WTC11 (cell line): ENCODE measurements at regions not wholly inside any gene's neighbourhood (a gene's known extent, or its start where the extent isn't known, plus 50 kb on each side); places are given as distances from the start of the nearest gene placed in this dataset.

ENCODE experiments used
- ATAC-seq: fragments of 200-7000 bp; cut with Tn5 transposase; 2 replicates; pipeline ENCODE4 v1.10.0; 2021; ENCODE audit warnings: mild to moderate bottlenecking, moderate library complexity
- CTCF ChIA-PET: fragments of 300-600 bp; sonication (Branson Sonifier 250); formaldehyde crosslinking; loops from one replicate; lab custom pipeline; 2021; ENCODE audit warnings: antibody characterized with exemption; lab: Charles Lee
- POLR2A ChIA-PET: fragments of 350-600 bp; sonication (Branson Sonifier 250); formaldehyde crosslinking; loops from one replicate; lab custom pipeline; 2021; ENCODE audit warnings: antibody characterized with exemption; lab: Charles Lee
- DNase-seq: peaks from one replicate; pipeline ENCODE4 v3.0.0; 2021; ENCODE audit warnings: low spot score
- H3K27ac Mint-ChIP-seq: 2 replicates; pipeline ENCODE4 v1.8.0; 2021; ENCODE audit warnings: mixed read lengths
- H3K27me3 Mint-ChIP-seq: 2 replicates; pipeline ENCODE4 v1.8.0; 2021; ENCODE audit warnings: low read depth, mild to moderate bottlenecking, moderate library complexity, mixed read lengths
- H3K36me3 Mint-ChIP-seq: 2 replicates; pipeline ENCODE4 v1.8.0; 2021; ENCODE audit warnings: mixed read lengths
- H3K4me1 Mint-ChIP-seq: 2 replicates; pipeline ENCODE4 v1.8.0; 2022; ENCODE audit warnings: mixed read lengths
- H3K4me3 Mint-ChIP-seq: 2 replicates; pipeline ENCODE4 v1.8.0; 2021; ENCODE audit warnings: mild to moderate bottlenecking, moderate library complexity, mixed read lengths
- H3K9me3 Mint-ChIP-seq: 2 replicates; pipeline ENCODE4 v1.8.0; 2021; ENCODE audit warnings: mixed read lengths
- IRF2 ChIP-seq: sonication (generic); formaldehyde crosslinking; IDR thresholded peaks from 2 replicates; pipeline ENCODE4 v1.8.0; 2022; ENCODE audit warnings: low read depth, missing genetic modification reagents, borderline replicate concordance
- PRRX2 ChIP-seq: fragments of 250-450 bp; sonication (Bioruptor Pico); IDR thresholded peaks from 2 replicates; pipeline ENCODE4 v1.8.0; 2021; ENCODE audit warnings: mild to moderate bottlenecking
- TEAD4 ChIP-seq: sonication (generic); formaldehyde crosslinking; IDR thresholded peaks from 2 replicates; pipeline ENCODE4 v1.8.0; 2022; ENCODE audit warnings: mild to moderate bottlenecking, missing genetic modification reagents
- ZBTB21 ChIP-seq: sonication (generic); formaldehyde crosslinking; IDR thresholded peaks from 2 replicates; pipeline ENCODE4 v1.8.1; 2023; ENCODE audit warnings: mild to moderate bottlenecking, missing genetic modification reagents, borderline replicate concordance
- ZNF263 ChIP-seq: sonication (generic); formaldehyde crosslinking; IDR thresholded peaks from 2 replicates; pipeline ENCODE4 v1.8.1; 2022; ENCODE audit warnings: low read depth, mild to moderate bottlenecking, moderate library complexity, missing genetic modification reagents
- ZNF317 ChIP-seq: sonication (generic); formaldehyde crosslinking; IDR thresholded peaks from 2 replicates; pipeline ENCODE4 v1.8.1; 2023; ENCODE audit warnings: low read depth, mild to moderate bottlenecking, moderate library complexity, missing genetic modification reagents, borderline replicate concordance
- TF ChIP-seq, protein P1 (sequence below): sonication (generic); formaldehyde crosslinking; IDR thresholded peaks from 2 replicates; pipeline ENCODE4 v1.8.0; 2023; ENCODE audit warnings: missing genetic modification reagents
- TF ChIP-seq, protein P2 (sequence below): fragments of 250-450 bp; sonication (Bioruptor Pico); IDR thresholded peaks from 2 replicates; pipeline ENCODE4 v1.8.0; 2021; ENCODE audit warnings: mild to moderate bottlenecking
- TF ChIP-seq, protein P3 (sequence below): fragments of 250-450 bp; sonication (Bioruptor Pico); IDR thresholded peaks from 2 replicates; pipeline ENCODE4 v1.9.0; 2021; ENCODE audit warnings: moderate library complexity, mild to moderate bottlenecking, inconsistent platforms, borderline replicate concordance
- TF ChIP-seq, protein P4 (sequence below): sonication (generic); formaldehyde crosslinking; IDR thresholded peaks from 2 replicates; pipeline ENCODE4 v1.8.1; 2023; ENCODE audit warnings: mild to moderate bottlenecking, missing genetic modification reagents
- TF ChIP-seq, protein P5 (sequence below): sonication (generic); formaldehyde crosslinking; IDR thresholded peaks from 2 replicates; pipeline ENCODE4 v1.8.0; 2023; ENCODE audit warnings: mild to moderate bottlenecking, missing genetic modification reagents
- TF ChIP-seq, protein P6 (sequence below): sonication (generic); formaldehyde crosslinking; IDR thresholded peaks from 2 replicates; pipeline ENCODE4 v1.8.1; 2022; ENCODE audit warnings: missing genetic modification reagents, borderline replicate concordance
- TF ChIP-seq, protein P7 (sequence below): fragments of 250-450 bp; sonication (Bioruptor Pico); IDR thresholded peaks from 2 replicates; pipeline ENCODE4 v1.9.0; 2021; ENCODE audit warnings: mild to moderate bottlenecking
- TF ChIP-seq, protein P8 (sequence below): sonication (generic); formaldehyde crosslinking; conservative IDR thresholded peaks from 2 replicates; pipeline ENCODE4 v1.8.1; 2022; ENCODE audit warnings: mild to moderate bottlenecking, missing genetic modification reagents
- TF ChIP-seq, protein P9 (sequence below): sonication (generic); formaldehyde crosslinking; IDR thresholded peaks from 2 replicates; pipeline ENCODE4 v1.8.1; 2023; ENCODE audit warnings: mild to moderate bottlenecking, missing genetic modification reagents, moderate library complexity

DNA sequence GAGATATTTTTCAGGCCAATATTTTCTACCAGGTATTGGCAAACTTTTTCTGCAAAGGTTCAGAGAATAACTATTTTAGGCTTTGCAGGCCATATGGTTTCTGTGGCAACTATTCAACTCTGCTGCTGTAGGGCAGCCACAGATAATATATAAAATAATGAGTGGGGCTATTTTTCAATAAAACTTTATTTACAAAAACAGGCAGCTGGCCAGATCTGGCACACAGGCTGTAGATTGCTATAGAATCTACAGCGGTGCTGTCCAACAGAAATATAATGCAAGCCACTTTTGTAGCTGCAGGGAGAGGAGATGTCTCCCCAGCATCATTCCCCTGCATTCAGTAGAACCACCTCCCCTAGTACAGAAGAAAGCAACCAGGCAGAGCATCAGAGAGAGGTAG lies 97.6 kb upstream of the BCOR start (continued):
- no peak for TF ChIP-seq ZNF263 (CRISPR knock-in tag)

DNA sequence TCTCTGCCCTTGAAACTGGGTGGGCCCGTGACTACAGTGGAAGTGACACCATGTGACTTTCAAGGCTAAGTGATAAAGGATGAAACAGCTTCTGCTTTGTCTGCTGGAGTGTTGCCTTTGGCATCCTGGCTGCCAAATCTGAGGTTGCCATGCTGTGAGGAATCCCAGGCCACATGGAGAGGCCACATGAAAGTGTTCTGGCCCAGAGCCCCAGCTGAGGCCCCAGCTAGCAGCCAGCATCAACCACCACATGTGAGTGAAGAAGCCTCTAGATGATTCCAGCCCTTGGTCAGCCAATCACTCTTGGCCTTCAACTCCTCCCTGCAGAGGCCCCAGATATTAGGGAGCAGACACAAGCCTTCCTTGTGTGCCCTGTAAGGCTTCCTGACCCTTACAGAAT lies 94.4 kb upstream of the BCOR start:
- no peak overlapping the region for H3K4me3 Mint-ChIP-seq
- no peak for ATAC-seq

DNA sequence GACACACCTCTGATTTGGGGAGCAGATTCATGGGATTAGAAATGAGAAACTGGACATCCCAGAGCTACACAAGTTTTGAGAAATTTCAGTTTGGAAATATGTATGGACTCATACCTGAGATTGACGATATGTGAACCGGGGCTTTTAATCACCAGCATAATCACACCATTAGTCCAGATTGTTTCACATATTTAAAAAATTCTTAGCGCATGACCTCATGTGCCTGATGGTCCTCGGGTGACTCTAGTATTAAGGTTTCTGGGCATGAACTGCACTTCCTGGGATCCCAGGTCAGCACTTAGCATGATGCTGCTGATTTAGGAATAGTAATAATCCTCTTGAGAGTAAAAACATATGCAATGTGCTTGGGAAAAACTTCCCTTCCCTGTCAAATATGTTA lies 91.9 kb upstream of the BCOR start:
- DNase-seq, result no peak
- ChIA-PET POLR2A (no interaction called here), CTCF (no interaction called here)
- peaks cover 7% of the 10 kb centered on the region for H3K27me3 Mint-ChIP-seq
- ATAC-seq, result no peak
- no peak overlapping the region for H3K4me3 Mint-ChIP-seq
- H3K4me1 Mint-ChIP-seq, result peaks cover 12% of the 10 kb centered on the region
- TF ChIP-seq, protein P1, sequence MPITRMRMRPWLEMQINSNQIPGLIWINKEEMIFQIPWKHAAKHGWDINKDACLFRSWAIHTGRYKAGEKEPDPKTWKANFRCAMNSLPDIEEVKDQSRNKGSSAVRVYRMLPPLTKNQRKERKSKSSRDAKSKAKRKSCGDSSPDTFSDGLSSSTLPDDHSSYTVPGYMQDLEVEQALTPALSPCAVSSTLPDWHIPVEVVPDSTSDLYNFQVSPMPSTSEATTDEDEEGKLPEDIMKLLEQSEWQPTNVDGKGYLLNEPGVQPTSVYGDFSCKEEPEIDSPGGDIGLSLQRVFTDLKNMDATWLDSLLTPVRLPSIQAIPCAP (CRISPR knock-in tag), result no peak
- no peak for TF ChIP-seq PRRX2 (CRISPR knock-in tag)
- H3K27ac Mint-ChIP-seq, result no peak overlapping the region
- peaks cover 11% of the 10 kb centered on the region for H3K9me3 Mint-ChIP-seq
- peaks cover 13% of the 10 kb centered on the region for H3K36me3 Mint-ChIP-seq

More for the DNA sequence above, 94.4 kb upstream of the BCOR start:
- TF ChIP-seq ZBTB21 (CRISPR knock-in tag) (no peak), IRF2 (no peak)
- TF ChIP-seq, protein P2, sequence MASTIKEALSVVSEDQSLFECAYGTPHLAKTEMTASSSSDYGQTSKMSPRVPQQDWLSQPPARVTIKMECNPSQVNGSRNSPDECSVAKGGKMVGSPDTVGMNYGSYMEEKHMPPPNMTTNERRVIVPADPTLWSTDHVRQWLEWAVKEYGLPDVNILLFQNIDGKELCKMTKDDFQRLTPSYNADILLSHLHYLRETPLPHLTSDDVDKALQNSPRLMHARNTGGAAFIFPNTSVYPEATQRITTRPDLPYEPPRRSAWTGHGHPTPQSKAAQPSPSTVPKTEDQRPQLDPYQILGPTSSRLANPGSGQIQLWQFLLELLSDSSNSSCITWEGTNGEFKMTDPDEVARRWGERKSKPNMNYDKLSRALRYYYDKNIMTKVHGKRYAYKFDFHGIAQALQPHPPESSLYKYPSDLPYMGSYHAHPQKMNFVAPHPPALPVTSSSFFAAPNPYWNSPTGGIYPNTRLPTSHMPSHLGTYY (CRISPR knock-in tag), result no peak
- TF ChIP-seq, protein P3, sequence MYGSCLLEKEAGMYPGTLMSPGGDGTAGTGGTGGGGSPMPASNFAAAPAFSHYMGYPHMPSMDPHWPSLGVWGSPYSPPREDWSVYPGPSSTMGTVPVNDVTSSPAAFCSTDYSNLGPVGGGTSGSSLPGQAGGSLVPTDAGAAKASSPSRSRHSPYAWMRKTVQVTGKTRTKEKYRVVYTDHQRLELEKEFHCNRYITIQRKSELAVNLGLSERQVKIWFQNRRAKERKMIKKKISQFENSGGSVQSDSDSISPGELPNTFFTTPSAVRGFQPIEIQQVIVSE (CRISPR knock-in tag), result no peak
- TF ChIP-seq, protein P4, sequence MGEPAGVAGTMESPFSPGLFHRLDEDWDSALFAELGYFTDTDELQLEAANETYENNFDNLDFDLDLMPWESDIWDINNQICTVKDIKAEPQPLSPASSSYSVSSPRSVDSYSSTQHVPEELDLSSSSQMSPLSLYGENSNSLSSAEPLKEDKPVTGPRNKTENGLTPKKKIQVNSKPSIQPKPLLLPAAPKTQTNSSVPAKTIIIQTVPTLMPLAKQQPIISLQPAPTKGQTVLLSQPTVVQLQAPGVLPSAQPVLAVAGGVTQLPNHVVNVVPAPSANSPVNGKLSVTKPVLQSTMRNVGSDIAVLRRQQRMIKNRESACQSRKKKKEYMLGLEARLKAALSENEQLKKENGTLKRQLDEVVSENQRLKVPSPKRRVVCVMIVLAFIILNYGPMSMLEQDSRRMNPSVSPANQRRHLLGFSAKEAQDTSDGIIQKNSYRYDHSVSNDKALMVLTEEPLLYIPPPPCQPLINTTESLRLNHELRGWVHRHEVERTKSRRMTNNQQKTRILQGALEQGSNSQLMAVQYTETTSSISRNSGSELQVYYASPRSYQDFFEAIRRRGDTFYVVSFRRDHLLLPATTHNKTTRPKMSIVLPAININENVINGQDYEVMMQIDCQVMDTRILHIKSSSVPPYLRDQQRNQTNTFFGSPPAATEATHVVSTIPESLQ, result no peak
- TF ChIP-seq, protein P5, sequence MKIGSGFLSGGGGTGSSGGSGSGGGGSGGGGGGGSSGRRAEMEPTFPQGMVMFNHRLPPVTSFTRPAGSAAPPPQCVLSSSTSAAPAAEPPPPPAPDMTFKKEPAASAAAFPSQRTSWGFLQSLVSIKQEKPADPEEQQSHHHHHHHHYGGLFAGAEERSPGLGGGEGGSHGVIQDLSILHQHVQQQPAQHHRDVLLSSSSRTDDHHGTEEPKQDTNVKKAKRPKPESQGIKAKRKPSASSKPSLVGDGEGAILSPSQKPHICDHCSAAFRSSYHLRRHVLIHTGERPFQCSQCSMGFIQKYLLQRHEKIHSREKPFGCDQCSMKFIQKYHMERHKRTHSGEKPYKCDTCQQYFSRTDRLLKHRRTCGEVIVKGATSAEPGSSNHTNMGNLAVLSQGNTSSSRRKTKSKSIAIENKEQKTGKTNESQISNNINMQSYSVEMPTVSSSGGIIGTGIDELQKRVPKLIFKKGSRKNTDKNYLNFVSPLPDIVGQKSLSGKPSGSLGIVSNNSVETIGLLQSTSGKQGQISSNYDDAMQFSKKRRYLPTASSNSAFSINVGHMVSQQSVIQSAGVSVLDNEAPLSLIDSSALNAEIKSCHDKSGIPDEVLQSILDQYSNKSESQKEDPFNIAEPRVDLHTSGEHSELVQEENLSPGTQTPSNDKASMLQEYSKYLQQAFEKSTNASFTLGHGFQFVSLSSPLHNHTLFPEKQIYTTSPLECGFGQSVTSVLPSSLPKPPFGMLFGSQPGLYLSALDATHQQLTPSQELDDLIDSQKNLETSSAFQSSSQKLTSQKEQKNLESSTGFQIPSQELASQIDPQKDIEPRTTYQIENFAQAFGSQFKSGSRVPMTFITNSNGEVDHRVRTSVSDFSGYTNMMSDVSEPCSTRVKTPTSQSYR, result no peak
- H3K9me3 Mint-ChIP-seq, result no peaks in the 10 kb centered on the region
- H3K4me1 Mint-ChIP-seq, result peaks cover 12% of the 10 kb centered on the region
- H3K36me3 Mint-ChIP-seq, result no peaks in the 10 kb centered on the region
- H3K27ac Mint-ChIP-seq, result no peak overlapping the region
- no peak for DNase-seq
- ChIA-PET CTCF (no interaction called here), POLR2A (no interaction called here)
- H3K27me3 Mint-ChIP-seq, result no peaks in the 10 kb centered on the region

DNA sequence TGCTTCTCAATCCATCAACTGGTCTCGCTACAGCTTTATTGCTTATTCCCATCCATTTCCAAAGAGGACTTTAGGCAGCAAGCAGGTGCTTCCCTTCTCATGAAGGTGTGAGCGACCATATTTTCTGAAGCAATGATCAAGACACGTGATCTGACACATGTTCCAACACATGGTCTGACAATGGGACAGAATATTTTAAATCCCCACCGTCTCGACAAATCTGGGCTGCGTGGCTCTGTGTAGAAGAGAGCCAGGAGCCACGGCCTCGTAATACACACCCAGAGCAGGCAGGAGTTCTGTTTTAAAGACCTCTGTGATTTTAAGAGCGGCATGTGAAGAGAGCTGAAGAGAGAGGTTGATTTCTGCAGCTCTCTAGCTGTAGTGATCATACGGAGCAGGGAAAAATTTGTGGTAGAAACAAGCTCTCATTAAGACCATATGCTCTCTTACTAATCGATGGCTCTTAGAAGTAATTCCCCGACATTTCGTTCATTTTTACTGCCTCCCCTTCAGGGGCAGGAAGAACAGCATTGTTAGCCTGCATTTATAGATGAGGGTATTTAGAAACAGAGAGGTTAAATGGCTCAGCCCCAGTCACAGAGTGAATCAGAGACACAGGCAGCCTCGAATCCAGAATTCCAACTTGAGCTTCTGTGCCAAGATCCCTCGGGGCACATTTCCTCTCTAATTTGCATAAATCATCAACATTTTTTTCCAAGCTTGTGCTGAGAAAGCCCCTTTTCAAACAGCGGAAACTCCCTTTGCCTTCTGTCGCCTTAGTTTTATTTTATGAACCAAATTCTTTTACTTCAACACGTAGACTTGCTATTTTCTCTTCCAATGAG lies 91.0 kb upstream of the BCOR start:
- POLR2A ChIA-PET, result no interaction called here
- no peak overlapping the region for H3K27ac Mint-ChIP-seq
- no peak for DNase-seq
- CTCF ChIA-PET, result no interaction called here
- H3K4me3 Mint-ChIP-seq, result no peak overlapping the region
- H3K27me3 Mint-ChIP-seq, result peaks cover 7% of the 10 kb centered on the region
- peaks cover 13% of the 10 kb centered on the region for H3K36me3 Mint-ChIP-seq
- TF ChIP-seq, protein P6, sequence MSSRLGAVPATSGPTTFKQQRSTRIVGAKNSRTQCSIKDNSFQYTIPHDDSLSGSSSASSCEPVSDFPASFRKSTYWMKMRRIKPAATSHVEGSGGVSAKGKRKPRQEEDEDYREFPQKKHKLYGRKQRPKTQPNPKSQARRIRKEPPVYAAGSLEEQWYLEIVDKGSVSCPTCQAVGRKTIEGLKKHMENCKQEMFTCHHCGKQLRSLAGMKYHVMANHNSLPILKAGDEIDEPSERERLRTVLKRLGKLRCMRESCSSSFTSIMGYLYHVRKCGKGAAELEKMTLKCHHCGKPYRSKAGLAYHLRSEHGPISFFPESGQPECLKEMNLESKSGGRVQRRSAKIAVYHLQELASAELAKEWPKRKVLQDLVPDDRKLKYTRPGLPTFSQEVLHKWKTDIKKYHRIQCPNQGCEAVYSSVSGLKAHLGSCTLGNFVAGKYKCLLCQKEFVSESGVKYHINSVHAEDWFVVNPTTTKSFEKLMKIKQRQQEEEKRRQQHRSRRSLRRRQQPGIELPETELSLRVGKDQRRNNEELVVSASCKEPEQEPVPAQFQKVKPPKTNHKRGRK (CRISPR knock-in tag), result no peak
- TF ChIP-seq, protein P7, sequence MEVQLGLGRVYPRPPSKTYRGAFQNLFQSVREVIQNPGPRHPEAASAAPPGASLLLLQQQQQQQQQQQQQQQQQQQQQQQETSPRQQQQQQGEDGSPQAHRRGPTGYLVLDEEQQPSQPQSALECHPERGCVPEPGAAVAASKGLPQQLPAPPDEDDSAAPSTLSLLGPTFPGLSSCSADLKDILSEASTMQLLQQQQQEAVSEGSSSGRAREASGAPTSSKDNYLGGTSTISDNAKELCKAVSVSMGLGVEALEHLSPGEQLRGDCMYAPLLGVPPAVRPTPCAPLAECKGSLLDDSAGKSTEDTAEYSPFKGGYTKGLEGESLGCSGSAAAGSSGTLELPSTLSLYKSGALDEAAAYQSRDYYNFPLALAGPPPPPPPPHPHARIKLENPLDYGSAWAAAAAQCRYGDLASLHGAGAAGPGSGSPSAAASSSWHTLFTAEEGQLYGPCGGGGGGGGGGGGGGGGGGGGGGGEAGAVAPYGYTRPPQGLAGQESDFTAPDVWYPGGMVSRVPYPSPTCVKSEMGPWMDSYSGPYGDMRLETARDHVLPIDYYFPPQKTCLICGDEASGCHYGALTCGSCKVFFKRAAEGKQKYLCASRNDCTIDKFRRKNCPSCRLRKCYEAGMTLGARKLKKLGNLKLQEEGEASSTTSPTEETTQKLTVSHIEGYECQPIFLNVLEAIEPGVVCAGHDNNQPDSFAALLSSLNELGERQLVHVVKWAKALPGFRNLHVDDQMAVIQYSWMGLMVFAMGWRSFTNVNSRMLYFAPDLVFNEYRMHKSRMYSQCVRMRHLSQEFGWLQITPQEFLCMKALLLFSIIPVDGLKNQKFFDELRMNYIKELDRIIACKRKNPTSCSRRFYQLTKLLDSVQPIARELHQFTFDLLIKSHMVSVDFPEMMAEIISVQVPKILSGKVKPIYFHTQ (CRISPR knock-in tag), result no peak
- TF ChIP-seq TEAD4 (CRISPR knock-in tag) (no peak), ZNF317 (CRISPR knock-in tag) (no peak)
- TF ChIP-seq, protein P8, sequence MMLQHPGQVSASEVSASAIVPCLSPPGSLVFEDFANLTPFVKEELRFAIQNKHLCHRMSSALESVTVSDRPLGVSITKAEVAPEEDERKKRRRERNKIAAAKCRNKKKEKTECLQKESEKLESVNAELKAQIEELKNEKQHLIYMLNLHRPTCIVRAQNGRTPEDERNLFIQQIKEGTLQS (CRISPR knock-in tag), result no peak
- TF ChIP-seq, protein P9, sequence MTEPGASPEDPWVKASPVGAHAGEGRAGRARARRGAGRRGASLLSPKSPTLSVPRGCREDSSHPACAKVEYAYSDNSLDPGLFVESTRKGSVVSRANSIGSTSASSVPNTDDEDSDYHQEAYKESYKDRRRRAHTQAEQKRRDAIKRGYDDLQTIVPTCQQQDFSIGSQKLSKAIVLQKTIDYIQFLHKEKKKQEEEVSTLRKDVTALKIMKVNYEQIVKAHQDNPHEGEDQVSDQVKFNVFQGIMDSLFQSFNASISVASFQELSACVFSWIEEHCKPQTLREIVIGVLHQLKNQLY (CRISPR knock-in tag), result no peak
- no peak for ATAC-seq
- peaks cover 15% of the 10 kb centered on the region for H3K9me3 Mint-ChIP-seq
- H3K4me1 Mint-ChIP-seq, result peaks cover 12% of the 10 kb centered on the region
